Ovary (tissue), 7 donors: ENCODE measurements at regions not wholly inside any gene's neighbourhood (a gene's known extent, or its start where the extent isn't known, plus 50 kb on each side); places are given as distances from the start of the nearest gene placed in this dataset.

Source experiments
- DNase-seq, 5 donors: peaks; one replicate each; pipeline ENCODE4 v3.0.0-alpha.2; 2019 to 2020
- H3K27ac ChIP-seq, 2 donors: fragments of 200-600 bp; one replicate each; pipeline versions ENCODE4 v1.5.1 to v1.8.0; 2019 to 2022
- H3K27me3 ChIP-seq: fragments of 200-600 bp; one replicate; pipeline ENCODE4 v1.8.0; 2022
- H3K36me3 ChIP-seq: fragments of 200-600 bp; sonication (generic); one replicate; pipeline ENCODE4 v1.5.1; 2019
- H3K4me1 ChIP-seq: one replicate; pipeline ENCODE4 v1.8.1; 2013; ENCODE audit warnings: mild to moderate bottlenecking, moderate library complexity; ENCODE audit not compliant: insufficient read depth
- H3K4me3 ChIP-seq: fragments of 200-600 bp; sonication (generic); one replicate; pipeline ENCODE4 v1.5.1; 2017
- H3K9me3 ChIP-seq, 2 donors: fragments of 200-600 bp in 1 of 2; sonication (generic) in 1 of 2; one replicate each; pipeline versions ENCODE4 v1.5.1 to v1.8.1; 2013 to 2019; ENCODE audit warnings: mild to moderate bottlenecking in 1 of 2, moderate library complexity in 1 of 2
- EP300 ChIP-seq: sonication (generic); formaldehyde crosslinking; IDR thresholded peaks from one replicate; pipeline ENCODE4 v1.6.1; 2017; ENCODE audit warnings: antibody characterized with exemption
- POLR2A ChIP-seq: fragments of 450-650 bp; IDR thresholded peaks from one replicate; pipeline ENCODE4 v1.6.1; 2017; ENCODE audit warnings: antibody characterized with exemption, mild to moderate bottlenecking, moderate library complexity
- WGBS, 3 donors: extraction: QIAGEN DNeasy Blood & Tissue Kit in 1 of 3; methylation state at CpG; one replicate each; pipeline versions ENCODE4 v1.1.5 to v1.1.7; 2013 to 2017; 5-methylcytosine and 5-hydroxymethylcytosine counted together
- intact Hi-C, 4 donors: fragments of 100-400 bp; cut with DNase I; formaldehyde crosslinking; loops; one replicate each; pipeline versions ENCODE4 v1.11.0 to v1.15.1; 2022 to 2023
- TF ChIP-seq, protein P1 (sequence below), 3 donors: fragments of 450-650 bp in 2 of 3; fragments of 200-600 bp in 1 of 3; IDR thresholded peaks; one replicate each; pipeline versions ENCODE4 v1.5.1 to v1.8.0; 2016 to 2022; ENCODE audit warnings: antibody characterized with exemption in 3 of 3, mild to moderate bottlenecking in 1 of 3
- donor health status: DM: no; HTN: no; CAD: no; lungs with moderate emphysema.
- donor health status: DM: no; HTN: no; CAD: no.
- donor health status: Bipolar disorder and iron deficiency.
- donor health status: DM: no; HTN: no; CAD: no.
- donor health status: DM: yes; HTN: yes; CAD: no.

DNA sequence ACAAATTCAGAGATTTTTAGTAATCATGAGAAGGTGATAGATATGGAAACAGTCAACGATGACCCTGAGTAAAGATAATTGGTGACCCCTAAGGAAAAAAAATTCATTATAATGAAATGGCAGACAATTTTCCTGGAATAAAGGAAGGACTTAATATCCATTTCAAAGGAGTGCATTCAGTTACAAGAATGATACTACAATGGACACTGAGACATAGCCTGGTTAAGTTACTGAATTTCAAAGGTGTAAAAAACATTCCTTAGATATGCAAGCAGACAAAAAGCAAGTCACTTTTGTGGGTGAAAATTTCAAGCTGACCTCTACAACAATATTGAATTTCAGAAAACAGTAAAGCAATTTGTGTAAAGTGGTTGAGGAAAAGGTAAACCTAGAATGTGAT lies 1012.5 kb upstream of the SEMA6A start:
- WGBS, 3 donors, result 83 to 93% (median 93%) methylated on average over 1 of the region's 1 CpG
- intact Hi-C loops, result no loop called here
- no peaks in the 10 kb centered on the region for H3K4me1 ChIP-seq
- TF ChIP-seq POLR2A (no peak), EP300 (no peak)
- TF ChIP-seq, protein P1, sequence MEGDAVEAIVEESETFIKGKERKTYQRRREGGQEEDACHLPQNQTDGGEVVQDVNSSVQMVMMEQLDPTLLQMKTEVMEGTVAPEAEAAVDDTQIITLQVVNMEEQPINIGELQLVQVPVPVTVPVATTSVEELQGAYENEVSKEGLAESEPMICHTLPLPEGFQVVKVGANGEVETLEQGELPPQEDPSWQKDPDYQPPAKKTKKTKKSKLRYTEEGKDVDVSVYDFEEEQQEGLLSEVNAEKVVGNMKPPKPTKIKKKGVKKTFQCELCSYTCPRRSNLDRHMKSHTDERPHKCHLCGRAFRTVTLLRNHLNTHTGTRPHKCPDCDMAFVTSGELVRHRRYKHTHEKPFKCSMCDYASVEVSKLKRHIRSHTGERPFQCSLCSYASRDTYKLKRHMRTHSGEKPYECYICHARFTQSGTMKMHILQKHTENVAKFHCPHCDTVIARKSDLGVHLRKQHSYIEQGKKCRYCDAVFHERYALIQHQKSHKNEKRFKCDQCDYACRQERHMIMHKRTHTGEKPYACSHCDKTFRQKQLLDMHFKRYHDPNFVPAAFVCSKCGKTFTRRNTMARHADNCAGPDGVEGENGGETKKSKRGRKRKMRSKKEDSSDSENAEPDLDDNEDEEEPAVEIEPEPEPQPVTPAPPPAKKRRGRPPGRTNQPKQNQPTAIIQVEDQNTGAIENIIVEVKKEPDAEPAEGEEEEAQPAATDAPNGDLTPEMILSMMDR (IDR thresholded peaks at IDR 0.05), result no peak
- no peaks in the 10 kb centered on the region for H3K27me3 ChIP-seq
- no peak overlapping the region for H3K4me3 ChIP-seq
- no peak overlapping the region for H3K27ac ChIP-seq
- no peaks in the 10 kb centered on the region for H3K36me3 ChIP-seq
- H3K9me3 ChIP-seq, result no peaks in the 10 kb centered on the region
- DNase-seq, result no peak

DNA sequence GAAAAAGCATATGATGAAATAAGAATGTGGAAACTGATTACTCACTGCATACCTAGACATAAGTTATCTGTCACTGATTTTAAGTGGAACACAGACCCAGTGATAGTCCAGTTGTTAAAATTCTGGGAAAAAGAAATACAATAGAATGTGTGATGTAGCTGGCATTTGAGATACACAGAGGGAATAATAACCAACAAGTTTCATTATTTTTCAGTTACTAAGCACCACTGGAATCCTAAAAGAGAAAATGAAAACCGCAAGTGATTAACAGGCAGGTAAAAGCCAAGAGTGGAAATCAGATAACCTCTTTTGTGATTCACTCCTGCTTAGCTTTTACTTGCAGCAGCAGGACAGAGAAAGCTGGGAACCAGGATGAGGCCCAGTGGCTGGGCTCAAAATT lies 994.0 kb upstream of the SEMA6A start:
- H3K27ac ChIP-seq, result no peak overlapping the region
- no peak overlapping the region for H3K4me3 ChIP-seq
- H3K36me3 ChIP-seq, result no peaks in the 10 kb centered on the region
- no peak for DNase-seq
- TF ChIP-seq, protein P1 (IDR thresholded peaks at IDR 0.05), result no peak
- TF ChIP-seq POLR2A (no peak), EP300 (no peak)
- no peaks in the 10 kb centered on the region for H3K9me3 ChIP-seq
- intact Hi-C loops, result no loop called here
- no peaks in the 10 kb centered on the region for H3K27me3 ChIP-seq
- no peaks in the 10 kb centered on the region for H3K4me1 ChIP-seq
- WGBS, 3 donors, result 75 to 91% (median 87%) methylated on average over 1 of the region's 1 CpG

DNA sequence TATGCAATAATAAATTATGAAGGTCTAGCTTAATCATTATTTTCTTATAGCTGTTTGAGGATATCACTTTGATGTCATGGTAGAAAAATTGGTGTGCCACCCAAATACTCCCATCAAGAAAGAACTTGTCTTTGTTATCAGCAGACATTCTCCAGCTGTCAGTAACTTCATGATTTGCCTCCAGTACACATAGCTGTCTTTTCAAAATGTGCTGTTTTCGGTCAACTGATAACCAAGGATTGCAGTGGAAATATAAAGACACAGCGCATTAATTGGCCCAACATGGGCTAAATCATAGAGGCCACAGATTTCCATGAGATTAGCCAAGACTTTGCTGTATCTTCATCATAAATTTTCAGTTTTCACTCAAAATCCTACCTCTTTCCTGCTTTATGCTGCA lies 993.5 kb upstream of the SEMA6A start:
- DNase-seq, result no peak
- no peak overlapping the region for H3K27ac ChIP-seq
- intact Hi-C loops, result no loop called here
- no peaks in the 10 kb centered on the region for H3K9me3 ChIP-seq
- no peaks in the 10 kb centered on the region for H3K27me3 ChIP-seq
- 63 to 78% (median 75%) methylated on average over 2 of the region's 2 CpGs for WGBS, 3 donors
- H3K4me3 ChIP-seq, result no peak overlapping the region
- no peaks in the 10 kb centered on the region for H3K36me3 ChIP-seq
- TF ChIP-seq POLR2A (no peak), EP300 (no peak)
- TF ChIP-seq, protein P1 (IDR thresholded peaks at IDR 0.05), result no peak
- H3K4me1 ChIP-seq, result no peaks in the 10 kb centered on the region

DNA sequence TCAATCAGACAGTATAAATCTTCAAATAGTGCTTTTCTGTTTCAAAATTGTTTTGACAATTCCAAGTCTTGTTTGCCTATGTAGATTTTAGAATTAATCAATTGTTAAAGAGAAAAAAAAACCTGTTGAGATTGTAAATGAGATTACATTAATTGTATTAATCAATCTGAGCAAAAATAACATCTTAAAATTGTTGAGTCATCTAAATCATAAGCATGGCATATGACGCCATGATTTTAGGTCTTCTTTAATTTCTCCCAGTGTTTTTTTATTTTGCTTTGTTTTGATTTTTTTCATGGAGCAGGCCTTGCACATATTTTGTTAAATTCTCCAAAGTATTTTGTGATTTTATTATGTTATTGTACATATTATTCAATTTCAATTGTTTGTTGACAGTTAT lies 988.0 kb upstream of the SEMA6A start:
- no peaks in the 10 kb centered on the region for H3K36me3 ChIP-seq
- H3K4me1 ChIP-seq, result no peaks in the 10 kb centered on the region
- WGBS, 3 donors, result 83 to 87% (median 84%) methylated on average over 1 of the region's 1 CpG
- TF ChIP-seq POLR2A (no peak), EP300 (no peak)
- TF ChIP-seq, protein P1 (IDR thresholded peaks at IDR 0.05), result no peak
- H3K27me3 ChIP-seq, result no peaks in the 10 kb centered on the region
- DNase-seq, result no peak
- H3K27ac ChIP-seq, result no peak overlapping the region
- intact Hi-C loops, result no loop called here
- H3K4me3 ChIP-seq, result no peak overlapping the region
- no peaks in the 10 kb centered on the region for H3K9me3 ChIP-seq

DNA sequence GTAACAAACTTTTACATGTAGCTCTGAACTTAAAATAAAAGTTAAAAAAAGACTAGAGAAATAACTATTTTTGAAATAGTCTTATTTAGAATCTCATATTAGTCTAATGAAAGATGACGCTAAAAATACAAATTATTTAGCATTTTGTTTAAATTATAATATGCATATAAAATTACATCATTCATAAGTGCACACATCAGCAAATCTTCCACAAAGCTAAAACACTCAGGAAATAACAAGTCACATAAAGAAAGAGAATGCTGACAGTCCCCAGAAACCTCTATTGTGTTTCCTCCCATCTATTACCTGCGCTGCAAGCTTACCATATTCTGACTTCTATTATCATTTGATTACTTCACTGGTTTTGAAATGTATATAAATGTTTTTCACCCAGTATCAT lies 986.9 kb upstream of the SEMA6A start:
- no peak overlapping the region for H3K4me3 ChIP-seq
- no peak for DNase-seq
- no peak overlapping the region for H3K27ac ChIP-seq
- no peaks in the 10 kb centered on the region for H3K9me3 ChIP-seq
- 96 to 97% (median 97%) methylated on average over 2 of the region's 2 CpGs for WGBS, 3 donors
- H3K36me3 ChIP-seq, result no peaks in the 10 kb centered on the region
- TF ChIP-seq POLR2A (no peak), EP300 (no peak)
- TF ChIP-seq, protein P1 (IDR thresholded peaks at IDR 0.05), result no peak
- no peaks in the 10 kb centered on the region for H3K27me3 ChIP-seq
- intact Hi-C loops, result no loop called here
- no peaks in the 10 kb centered on the region for H3K4me1 ChIP-seq
